ENCODE measurements at regions not wholly inside any gene's neighbourhood (a gene's known extent, or its start where the extent isn't known, plus 50 kb on each side); places are given as distances from the start of the nearest gene placed in this dataset.

- Histone ChIP-seq H4K20me1 (ENCODE audit: insufficient read depth, low read length) (no peaks in the 10 kb centered on the region), H3K9ac (ENCODE audit: low read depth, low read length) (no peak overlapping the region), H2AFZ (ENCODE audit: low read depth, low read length) (no peak overlapping the region), H3K4me2 (ENCODE audit: insufficient read depth, low read length) (no peak overlapping the region), H3K4me3 (ENCODE audit: low read depth in 1 of 2, low read length in 2 of 2) (no peak overlapping the region), H3K27me3 (ENCODE audit: insufficient read depth, low read length, poor library complexity) (no peaks in the 10 kb centered on the region), H3K9me3 (ENCODE audit: insufficient read depth, low read length, severe bottlenecking) (no peaks in the 10 kb centered on the region), H3K79me2 (ENCODE audit: insufficient read depth, low read length) (no peaks in the 10 kb centered on the region), H3K27ac (ENCODE audit: low read length) (no peak overlapping the region), H3K36me3 (ENCODE audit: insufficient read depth, low read length) (no peaks in the 10 kb centered on the region), H3K4me1 (ENCODE audit: insufficient read depth, low read length) (peaks cover 19% of the 10 kb centered on the region)
- DNase-seq (no peak), ATAC-seq (ENCODE audit: insufficient read depth, low read depth) (no peak)
- TF ChIP-seq EZH2 (IDR thresholded peaks at IDR 0.05; ENCODE audit: borderline replicate concordance, low read depth, low read length, severe bottlenecking) = no peak
- TF ChIP-seq CTCF (IDR thresholded peaks at IDR 0.05; ENCODE audit: borderline replicate concordance, extremely low read depth, low read length, poor library complexity, severe bottlenecking) = no peak
Observed at GRCh38 chr21:38930066-38930465, 124.3 kb downstream of the ETS2 start.

- Histone ChIP-seq H3K9ac (ENCODE audit: low read depth, low read length) (no peak overlapping the region), H3K27me3 (ENCODE audit: insufficient read depth, low read length, poor library complexity) (no peaks in the 10 kb centered on the region), H2AFZ (ENCODE audit: low read depth, low read length) (no peak overlapping the region), H4K20me1 (ENCODE audit: insufficient read depth, low read length) (no peaks in the 10 kb centered on the region), H3K4me3 (ENCODE audit: low read depth in 1 of 2, low read length in 2 of 2) (no peak overlapping the region), H3K9me3 (ENCODE audit: insufficient read depth, low read length, severe bottlenecking) (no peaks in the 10 kb centered on the region), H3K27ac (ENCODE audit: low read length) (no peak overlapping the region), H3K4me2 (ENCODE audit: insufficient read depth, low read length) (no peak overlapping the region), H3K36me3 (ENCODE audit: insufficient read depth, low read length) (no peaks in the 10 kb centered on the region), H3K4me1 (ENCODE audit: insufficient read depth, low read length) (peaks cover 19% of the 10 kb centered on the region), H3K79me2 (ENCODE audit: insufficient read depth, low read length) (no peaks in the 10 kb centered on the region)
- TF ChIP-seq EZH2 (IDR thresholded peaks at IDR 0.05; ENCODE audit: borderline replicate concordance, low read depth, low read length, severe bottlenecking) = no peak
- no peak for TF ChIP-seq CTCF (IDR thresholded peaks at IDR 0.05; ENCODE audit: borderline replicate concordance, extremely low read depth, low read length, poor library complexity, severe bottlenecking)
- no peak for DNase-seq
- no peak for ATAC-seq (ENCODE audit: insufficient read depth, low read depth)
Observed at GRCh38 chr21:38929652-38930051, 123.9 kb downstream of the ETS2 start.

- Histone ChIP-seq H3K4me1 (ENCODE audit: insufficient read depth, low read length) (peaks cover 19% of the 10 kb centered on the region), H3K9ac (ENCODE audit: low read depth, low read length) (no peak overlapping the region), H3K9me3 (ENCODE audit: insufficient read depth, low read length, severe bottlenecking) (no peaks in the 10 kb centered on the region), H3K4me3 (ENCODE audit: low read depth in 1 of 2, low read length in 2 of 2) (no peak overlapping the region), H3K36me3 (ENCODE audit: insufficient read depth, low read length) (no peaks in the 10 kb centered on the region), H4K20me1 (ENCODE audit: insufficient read depth, low read length) (no peaks in the 10 kb centered on the region), H3K79me2 (ENCODE audit: insufficient read depth, low read length) (no peaks in the 10 kb centered on the region), H2AFZ (ENCODE audit: low read depth, low read length) (no peak overlapping the region), H3K27me3 (ENCODE audit: insufficient read depth, low read length, poor library complexity) (no peaks in the 10 kb centered on the region), H3K4me2 (ENCODE audit: insufficient read depth, low read length) (no peak overlapping the region), H3K27ac (ENCODE audit: low read length) (peak overlapping the region; percentile 25; the same call in 1 of the 2 replicates)
- DNase-seq (no peak), ATAC-seq (ENCODE audit: insufficient read depth, low read depth) (no peak)
- TF ChIP-seq EZH2 (IDR thresholded peaks at IDR 0.05; ENCODE audit: borderline replicate concordance, low read depth, low read length, severe bottlenecking) (no peak), CTCF (IDR thresholded peaks at IDR 0.05; ENCODE audit: borderline replicate concordance, extremely low read depth, low read length, poor library complexity, severe bottlenecking) (no peak)
Observed at GRCh38 chr21:38929142-38929541, 123.4 kb downstream of the ETS2 start.

GRCh38 chr21:38927776-38928175 is 122.0 kb downstream of the ETS2 start:
- DNase-seq = peak; percentile 14
- Histone ChIP-seq H3K9ac (ENCODE audit: low read depth, low read length) (no peak overlapping the region), H4K20me1 (ENCODE audit: insufficient read depth, low read length) (no peaks in the 10 kb centered on the region), H3K36me3 (ENCODE audit: insufficient read depth, low read length) (no peaks in the 10 kb centered on the region), H3K4me2 (ENCODE audit: insufficient read depth, low read length) (no peak overlapping the region), H3K27ac (ENCODE audit: low read length) (no peak overlapping the region), H3K9me3 (ENCODE audit: insufficient read depth, low read length, severe bottlenecking) (no peaks in the 10 kb centered on the region), H3K4me3 (ENCODE audit: low read depth in 1 of 2, low read length in 2 of 2) (no peak overlapping the region), H3K79me2 (ENCODE audit: insufficient read depth, low read length) (no peaks in the 10 kb centered on the region), H3K27me3 (ENCODE audit: insufficient read depth, low read length, poor library complexity) (no peaks in the 10 kb centered on the region), H2AFZ (ENCODE audit: low read depth, low read length) (no peak overlapping the region), H3K4me1 (ENCODE audit: insufficient read depth, low read length) (peaks cover 19% of the 10 kb centered on the region)
- ATAC-seq (ENCODE audit: insufficient read depth, low read depth) = peak; percentile 49
- TF ChIP-seq EZH2 (IDR thresholded peaks at IDR 0.05; ENCODE audit: borderline replicate concordance, low read depth, low read length, severe bottlenecking) = no peak
- no peak for TF ChIP-seq CTCF (IDR thresholded peaks at IDR 0.05; ENCODE audit: borderline replicate concordance, extremely low read depth, low read length, poor library complexity, severe bottlenecking)
